ENCODE measurements at regions not wholly inside any gene's neighbourhood (a gene's known extent, or its start where the extent isn't known, plus 50 kb on each side); places are given as distances from the start of the nearest gene placed in this dataset.
"Not testable (repeated sequence)": the region's sequence is repeated elsewhere in the genome, so short reads cannot be mapped to it uniquely, and the experiment has no call there.

- H3K36me3 ChIP-seq, result no peaks in the 10 kb centered on the region
- DNase-seq (no peak), ATAC-seq (no peak)
- no peak overlapping the region for H3K4me3 ChIP-seq
- no peaks in the 10 kb centered on the region for H3K27me3 ChIP-seq
- intact Hi-C loops (cut with DNase I), result no loop called here
- H3K9me3 ChIP-seq, result no peaks in the 10 kb centered on the region
- TF ChIP-seq CTCF (IDR thresholded peaks at IDR 0.05), result no peak
- no peak overlapping the region for H3K27ac ChIP-seq
- H3K4me1 ChIP-seq, result no peaks in the 10 kb centered on the region
These were observed 694.9 kb downstream of the ISL1 start for GRCh38 chr5:52077941-52078815.

- H3K27ac ChIP-seq; H3K4me1 ChIP-seq; intact Hi-C loops (cut with DNase I); DNase-seq; ATAC-seq; H3K4me3 ChIP-seq; H3K27me3 ChIP-seq; H3K36me3 ChIP-seq; H3K9me3 ChIP-seq: not testable (repeated sequence)
These were observed 685.4 kb upstream of the ITGA1 start for GRCh38 chr5:52102311-52102710.

GRCh38 chr5:52107210-52107905 is 680.4 kb upstream of the ITGA1 start:
- Histone ChIP-seq H3K4me3 (no peak overlapping the region), H3K36me3 (no peaks in the 10 kb centered on the region), H3K4me1 (no peaks in the 10 kb centered on the region), H3K27ac (no peak overlapping the region), H3K27me3 (no peaks in the 10 kb centered on the region), H3K9me3 (no peaks in the 10 kb centered on the region)
- intact Hi-C loops (cut with DNase I), result no loop called here
- no peak for DNase-seq
- no peak for TF ChIP-seq CTCF (IDR thresholded peaks at IDR 0.05)
- no peak for ATAC-seq

GRCh38 chr5:52119768-52120167 is 667.9 kb upstream of the ITGA1 start:
- Histone ChIP-seq H3K27ac (no peak overlapping the region), H3K4me3 (no peak overlapping the region), H3K36me3 (no peaks in the 10 kb centered on the region), H3K4me1 (no peaks in the 10 kb centered on the region), H3K9me3 (no peaks in the 10 kb centered on the region), H3K27me3 (no peaks in the 10 kb centered on the region)
- ATAC-seq (no peak), DNase-seq (no peak)
- intact Hi-C loops (cut with DNase I), result no loop called here
- no peak for TF ChIP-seq CTCF (IDR thresholded peaks at IDR 0.05)

GRCh38 chr5:52132053-52132452 is 655.7 kb upstream of the ITGA1 start:
- TF ChIP-seq CTCF (IDR thresholded peaks at IDR 0.05), result no peak
- intact Hi-C loops (cut with DNase I), result no loop called here

GRCh38 chr5:52134013-52134650 is 653.6 kb upstream of the ITGA1 start:
- no peaks in the 10 kb centered on the region for H3K9me3 ChIP-seq
- no peak overlapping the region for H3K4me3 ChIP-seq
- H3K27ac ChIP-seq, result no peak overlapping the region
- H3K27me3 ChIP-seq, result no peaks in the 10 kb centered on the region
- H3K36me3 ChIP-seq, result no peaks in the 10 kb centered on the region
- ATAC-seq (no peak), DNase-seq (no peak)
- no peaks in the 10 kb centered on the region for H3K4me1 ChIP-seq
- intact Hi-C loops (cut with DNase I), result no loop called here
- TF ChIP-seq CTCF (IDR thresholded peaks at IDR 0.05), result no peak

More at GRCh38 chr5:52132053-52132452, 655.7 kb upstream of the ITGA1 start:
- Histone ChIP-seq H3K4me3 (no peak overlapping the region), H3K27ac (no peak overlapping the region), H3K36me3 (no peaks in the 10 kb centered on the region), H3K9me3 (no peaks in the 10 kb centered on the region), H3K4me1 (no peaks in the 10 kb centered on the region), H3K27me3 (no peaks in the 10 kb centered on the region)
- DNase-seq, result no peak
- ATAC-seq, result no peak

Data from upper lobe of right lung (tissue), 1 donor.